ACC112 (cell line): ENCODE measurements at regions not wholly inside any gene's neighbourhood (a gene's known extent, or its start where the extent isn't known, plus 50 kb on each side); places are given as distances from the start of the nearest gene placed in this dataset.
"Not testable (repeated sequence)": the region's sequence is repeated elsewhere in the genome, so short reads cannot be mapped to it uniquely, and the experiment has no call there.

Experiments
- H2AFZ ChIP-seq: fragments of 200-600 bp; sonication (generic); one replicate; pipeline ENCODE4 v1.6.0; 2017; ENCODE audit warnings: antibody characterized with exemption, low read length; ENCODE audit not compliant: unreplicated experiment
- H3K27ac ChIP-seq: fragments of 200-600 bp; sonication (generic); 2 replicates; pipeline ENCODE4 v1.5.1; 2014; ENCODE audit warnings: low read depth, mild to moderate bottlenecking, antibody characterized with exemption, low read length, moderate library complexity
- H3K27me3 ChIP-seq: fragments of 200-600 bp; sonication (generic); 2 replicates; pipeline ENCODE4 v1.6.1; 2014; ENCODE audit warnings: mild to moderate bottlenecking, antibody characterized with exemption, low read length, moderate library complexity, mixed read lengths; ENCODE audit not compliant: insufficient read depth
- H3K36me3 ChIP-seq: fragments of 200-600 bp; sonication (generic); 2 replicates; pipeline ENCODE4 v1.6.1; 2016; ENCODE audit warnings: mild to moderate bottlenecking, antibody characterized with exemption, low read length, moderate library complexity, mixed read lengths; ENCODE audit not compliant: insufficient read depth
- H3K4me1 ChIP-seq: fragments of 200-600 bp; sonication (generic); one replicate; pipeline ENCODE4 v1.6.1; 2016; ENCODE audit warnings: low read length, mixed read lengths; ENCODE audit not compliant: insufficient read depth, unreplicated experiment, control insufficient read depth
- H3K4me3 ChIP-seq: fragments of 200-600 bp; sonication (generic); 2 replicates; pipeline ENCODE4 v1.5.1; 2014; ENCODE audit warnings: mild to moderate bottlenecking, low read depth, low read length
- H3K79me2 ChIP-seq: fragments of 200-600 bp; sonication (generic); one replicate; pipeline ENCODE4 v1.6.0; 2016; ENCODE audit warnings: low read length; ENCODE audit not compliant: control insufficient read depth, unreplicated experiment, insufficient read depth

DNA sequence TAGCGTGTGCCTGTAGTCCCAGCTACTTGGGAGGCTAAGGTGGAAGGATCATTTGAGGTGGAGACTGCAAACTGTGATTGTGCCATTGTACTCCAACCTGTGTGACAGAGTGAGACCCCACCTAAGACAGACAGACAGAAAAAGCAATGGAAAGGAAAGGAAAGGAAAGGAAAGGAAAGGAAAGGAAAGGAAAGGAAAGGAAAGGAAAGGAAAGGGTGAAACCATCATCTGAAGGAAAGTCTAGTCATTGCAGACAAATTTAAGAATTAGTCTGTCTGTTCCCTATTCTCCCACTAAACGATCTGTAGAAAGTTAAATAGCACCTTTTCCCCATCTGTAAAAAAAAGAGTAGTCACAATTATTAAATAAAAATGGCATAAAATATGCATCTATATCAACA lies 91.1 kb upstream of the SKAP2 start:
- Histone ChIP-seq H3K27me3 (peaks cover 7% of the 10 kb centered on the region), H3K79me2 (no peaks in the 10 kb centered on the region), H2AFZ (no peak overlapping the region), H3K36me3 (no peaks in the 10 kb centered on the region), H3K4me3 (no peak overlapping the region), H3K27ac (no peak overlapping the region), H3K4me1 (peaks cover 3% of the 10 kb centered on the region)

DNA sequence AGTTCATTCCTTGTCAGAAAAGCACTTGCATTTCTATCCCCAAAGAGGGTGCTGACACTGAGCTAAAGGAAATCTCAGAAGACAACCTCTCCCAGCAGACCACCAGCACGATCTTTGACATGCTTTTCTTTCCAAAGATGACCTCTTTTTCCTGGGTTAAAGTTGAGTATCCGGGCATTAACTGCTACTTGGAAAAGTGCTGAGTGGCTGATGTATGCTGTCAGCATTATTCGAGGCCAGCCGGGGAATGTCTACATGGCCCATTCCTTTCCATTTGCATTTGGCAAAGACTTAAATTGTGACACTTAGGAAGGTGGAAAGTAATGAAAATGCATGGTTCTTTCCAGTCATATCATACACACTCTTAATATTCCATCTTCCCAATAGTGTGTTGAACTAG lies 90.6 kb upstream of the SKAP2 start:
- Histone ChIP-seq H3K4me1 (peaks cover 3% of the 10 kb centered on the region), H3K79me2 (no peaks in the 10 kb centered on the region), H3K36me3 (no peaks in the 10 kb centered on the region), H3K27me3 (peaks cover 7% of the 10 kb centered on the region), H3K4me3 (no peak overlapping the region), H3K27ac (no peak overlapping the region), H2AFZ (no peak overlapping the region)

GRCh38 chr7:26951407-26951950 lies 87.1 kb upstream of the SKAP2 start:
- no peaks in the 10 kb centered on the region for H3K4me1 ChIP-seq
- no peak overlapping the region for H3K4me3 ChIP-seq
- no peak overlapping the region for H2AFZ ChIP-seq
- no peaks in the 10 kb centered on the region for H3K79me2 ChIP-seq
- no peaks in the 10 kb centered on the region for H3K36me3 ChIP-seq
- no peak overlapping the region for H3K27ac ChIP-seq
- peaks cover 19% of the 10 kb centered on the region for H3K27me3 ChIP-seq

GRCh38 chr7:26950889-26951288 lies 86.5 kb upstream of the SKAP2 start:
- H3K4me1 ChIP-seq, result no peaks in the 10 kb centered on the region
- H2AFZ ChIP-seq, result no peak overlapping the region
- no peaks in the 10 kb centered on the region for H3K79me2 ChIP-seq
- no peak overlapping the region for H3K27ac ChIP-seq
- peaks cover 24% of the 10 kb centered on the region for H3K27me3 ChIP-seq
- no peak overlapping the region for H3K4me3 ChIP-seq
- H3K36me3 ChIP-seq, result no peaks in the 10 kb centered on the region

DNA sequence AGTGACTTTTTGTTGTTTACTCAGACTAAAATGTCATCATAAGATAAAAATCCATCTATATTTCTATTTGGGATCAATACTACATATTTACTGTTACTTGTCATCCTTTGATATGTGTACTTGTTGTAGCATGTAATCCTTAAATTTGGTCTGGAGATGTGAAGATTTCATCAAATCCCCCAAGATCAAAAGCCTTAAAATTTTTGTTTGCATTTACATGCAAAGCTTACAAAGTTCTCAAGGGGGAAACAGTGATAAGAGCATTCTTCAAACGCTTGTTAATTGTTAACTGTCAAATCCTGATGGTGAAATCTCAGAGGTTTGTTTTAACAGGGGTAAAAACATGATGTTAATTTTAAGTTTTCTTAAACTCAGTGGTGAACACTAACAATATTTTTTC lies 84.9 kb upstream of the SKAP2 start:
- H3K4me3 ChIP-seq, result no peak overlapping the region
- peaks cover 26% of the 10 kb centered on the region for H3K27me3 ChIP-seq
- H3K79me2 ChIP-seq, result no peaks in the 10 kb centered on the region
- no peak overlapping the region for H3K27ac ChIP-seq
- no peaks in the 10 kb centered on the region for H3K36me3 ChIP-seq
- H3K4me1 ChIP-seq, result no peaks in the 10 kb centered on the region
- no peak overlapping the region for H2AFZ ChIP-seq

GRCh38 chr7:26948617-26949118 lies 84.3 kb upstream of the SKAP2 start:
- no peak overlapping the region for H2AFZ ChIP-seq
- no peaks in the 10 kb centered on the region for H3K4me1 ChIP-seq
- H3K27ac ChIP-seq, result no peak overlapping the region
- H3K36me3 ChIP-seq, result no peaks in the 10 kb centered on the region
- peaks cover 26% of the 10 kb centered on the region for H3K27me3 ChIP-seq
- no peak overlapping the region for H3K4me3 ChIP-seq
- H3K79me2 ChIP-seq, result no peaks in the 10 kb centered on the region

- no peaks in the 10 kb centered on the region for H3K4me1 ChIP-seq
- H3K36me3 ChIP-seq, result no peaks in the 10 kb centered on the region
- no peak overlapping the region for H2AFZ ChIP-seq
- no peak overlapping the region for H3K4me3 ChIP-seq
- peaks cover 28% of the 10 kb centered on the region for H3K27me3 ChIP-seq
- H3K27ac ChIP-seq, result no peak overlapping the region
- no peaks in the 10 kb centered on the region for H3K79me2 ChIP-seq
Observed at GRCh38 chr7:26944501-26945358, 80.3 kb upstream of the SKAP2 start.

DNA sequence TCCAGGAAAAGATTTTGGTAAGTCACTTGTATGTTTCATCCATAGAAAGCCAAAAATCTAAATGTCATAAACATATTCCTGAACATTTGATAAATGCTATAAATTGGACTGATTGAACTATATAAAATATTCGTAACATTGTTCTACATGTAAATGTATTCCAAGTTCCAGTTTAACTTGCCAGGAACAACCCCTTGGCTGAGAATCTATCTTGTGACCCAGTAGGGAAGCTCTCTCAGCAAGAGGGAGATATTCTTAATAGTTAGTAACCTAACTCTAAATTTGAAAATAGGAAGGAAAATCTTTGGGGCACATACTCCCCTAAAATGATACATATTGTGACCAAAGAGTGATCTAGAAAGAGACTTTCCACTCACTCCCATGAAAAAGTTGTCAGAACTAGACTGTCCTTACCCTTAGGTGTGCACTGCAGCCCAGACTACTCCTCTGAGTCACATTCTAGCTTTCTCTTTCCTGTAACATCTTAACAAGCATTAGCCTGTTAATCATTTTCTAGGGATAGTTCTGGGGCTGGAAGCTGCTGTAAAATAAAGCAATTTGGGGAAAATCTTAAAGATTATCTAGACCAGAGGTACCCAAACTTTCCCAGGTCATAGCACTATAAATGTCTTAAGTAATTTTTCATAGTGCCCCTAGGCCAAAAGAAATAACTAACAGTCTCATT lies 73.7 kb upstream of the SKAP2 start:
- Histone ChIP-seq H3K79me2 (no peaks in the 10 kb centered on the region), H2AFZ (no peak overlapping the region)

DNA sequence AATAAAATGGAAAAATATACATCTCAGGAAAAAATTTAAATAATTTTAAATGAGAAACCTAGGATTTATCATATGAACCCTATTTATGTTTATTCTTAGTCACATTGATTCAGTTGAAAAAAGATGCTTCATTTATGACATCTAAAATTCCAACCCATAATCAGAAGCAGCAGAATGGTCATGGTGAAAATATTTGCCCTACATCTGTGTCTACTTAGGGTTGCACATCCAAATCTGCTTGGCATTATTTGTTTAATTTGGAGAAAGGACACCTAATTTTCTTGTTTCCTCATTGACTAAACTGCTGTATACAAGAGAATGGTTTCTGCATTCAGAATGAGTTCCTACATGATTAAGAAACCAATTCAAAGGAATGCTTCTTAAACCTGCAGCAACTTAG lies 72.9 kb upstream of the SKAP2 start:
- H2AFZ ChIP-seq, result no peak overlapping the region
- no peaks in the 10 kb centered on the region for H3K4me1 ChIP-seq
- no peak overlapping the region for H3K27ac ChIP-seq
- no peaks in the 10 kb centered on the region for H3K36me3 ChIP-seq
- no peaks in the 10 kb centered on the region for H3K79me2 ChIP-seq
- H3K27me3 ChIP-seq, result peaks cover 18% of the 10 kb centered on the region; the same call in 1 of the 2 replicates
- no peak overlapping the region for H3K4me3 ChIP-seq

More for the DNA sequence above, 73.7 kb upstream of the SKAP2 start:
- H3K4me1 ChIP-seq, result no peaks in the 10 kb centered on the region
- no peaks in the 10 kb centered on the region for H3K36me3 ChIP-seq
- no peak overlapping the region for H3K4me3 ChIP-seq
- H3K27ac ChIP-seq, result no peak overlapping the region
- peaks cover 18% of the 10 kb centered on the region; the same call in 1 of the 2 replicates for H3K27me3 ChIP-seq

GRCh38 chr7:26932616-26933015 lies 68.2 kb upstream of the SKAP2 start:
- H3K4me1 ChIP-seq, H3K27ac ChIP-seq, H3K4me3 ChIP-seq, H3K79me2 ChIP-seq, H2AFZ ChIP-seq, H3K36me3 ChIP-seq: not testable (repeated sequence)
- peaks cover 18% of the 10 kb centered on the region; the same call in 1 of the 2 replicates for H3K27me3 ChIP-seq
